ENCODE measurements at regions not wholly inside any gene's neighbourhood (a gene's known extent, or its start where the extent isn't known, plus 50 kb on each side); places are given as distances from the start of the nearest gene placed in this dataset.
A peak's percentile ranks its signal among the peaks of the same experiment; 100 is the strongest.

DNA sequence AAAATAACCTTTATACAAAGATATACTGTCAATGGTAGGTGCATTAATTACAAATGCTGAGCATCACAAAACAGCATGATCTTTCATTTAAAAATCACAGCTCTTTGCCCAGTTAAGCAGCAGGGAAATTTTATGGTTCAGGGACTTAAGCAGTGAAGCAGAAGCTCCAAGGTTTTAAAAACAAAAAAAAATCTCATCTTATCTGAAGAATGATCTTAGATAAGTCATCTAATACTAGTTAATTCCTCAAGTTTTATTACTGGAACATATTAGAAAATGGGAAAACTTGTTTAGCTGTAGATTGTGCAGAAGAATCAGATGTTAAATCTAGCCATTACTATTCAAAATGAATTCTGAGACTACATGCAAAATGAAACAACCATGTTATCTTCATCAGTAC is 289.9 kb downstream of the GASK1B start:
- H3K36me3 ChIP-seq, result no peaks in the 10 kb centered on the region
- intact Hi-C loops (cut with DNase I; ENCODE audit: low total_unique reads), result no loop called here
- H3K4me1 ChIP-seq, result peaks cover 0 to 15% (median 0%) of the 10 kb centered on the region in 4 donors
- H3K9me3 ChIP-seq, result no peaks in the 10 kb centered on the region
- no peak for DNase-seq
- no peaks in the 10 kb centered on the region for H3K27me3 ChIP-seq
- TF ChIP-seq CTCF (IDR thresholded peaks at IDR 0.05), result no peak
- no peak overlapping the region for H3K4me3 ChIP-seq
- H3K27ac ChIP-seq, result no peak overlapping the region

- no peaks in the 10 kb centered on the region for H3K9me3 ChIP-seq
- no peak overlapping the region for H3K27ac ChIP-seq
- no peak for DNase-seq
- H3K4me3 ChIP-seq, result no peak overlapping the region
- TF ChIP-seq CTCF (IDR thresholded peaks at IDR 0.05), result no peak
- H3K36me3 ChIP-seq, result no peaks in the 10 kb centered on the region
- intact Hi-C loops (cut with DNase I; ENCODE audit: low total_unique reads), result no loop called here
- no peaks in the 10 kb centered on the region for H3K27me3 ChIP-seq
- peaks cover 0 to 15% (median 0%) of the 10 kb centered on the region in 4 donors for H3K4me1 ChIP-seq
These were observed 292.1 kb downstream of the GASK1B start for GRCh38 chr4:157880761-157881160.

GRCh38 chr4:157854819-157855218 is 318.0 kb downstream of the GASK1B start:
- Histone ChIP-seq H3K9me3 (no peaks in the 10 kb centered on the region), H3K4me1 (no peaks in the 10 kb centered on the region), H3K4me3 (no peak overlapping the region), H3K27me3 (no peaks in the 10 kb centered on the region), H3K36me3 (no peaks in the 10 kb centered on the region), H3K27ac (no peak overlapping the region)
- intact Hi-C loops (cut with DNase I; ENCODE audit: low total_unique reads), result no loop called here
- TF ChIP-seq CTCF (IDR thresholded peaks at IDR 0.05), result no peak
- no peak for DNase-seq

DNA sequence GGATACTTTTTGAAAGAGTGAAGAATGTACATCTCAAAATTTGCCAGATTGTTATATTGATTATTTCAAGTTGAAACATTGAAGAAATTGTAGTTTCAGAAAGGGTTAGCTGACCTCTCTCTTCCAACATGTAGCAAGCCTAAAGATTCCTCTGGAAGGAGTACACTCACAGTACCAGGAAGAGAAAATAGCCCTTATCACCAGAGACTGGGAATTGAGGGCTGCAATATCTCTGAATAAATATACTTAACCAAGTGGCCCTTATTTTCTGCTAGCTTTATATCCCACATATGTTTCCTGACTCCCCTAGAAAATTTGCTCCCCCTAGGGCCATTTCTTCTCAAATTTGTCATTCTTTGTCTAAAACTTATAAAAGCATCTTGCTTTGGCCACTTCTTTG is 332.2 kb downstream of the GASK1B start:
- intact Hi-C loops (cut with DNase I; ENCODE audit: low total_unique reads), result no loop called here
- no peak for DNase-seq
- Histone ChIP-seq H3K36me3 (no peaks in the 10 kb centered on the region), H3K27ac (no peak overlapping the region), H3K4me3 (no peak overlapping the region), H3K9me3 (no peaks in the 10 kb centered on the region), H3K4me1 (peaks cover 0 to 26% (median 7%) of the 10 kb centered on the region in 4 donors), H3K27me3 (no peaks in the 10 kb centered on the region)
- TF ChIP-seq CTCF (IDR thresholded peaks at IDR 0.05), result no peak

- TF ChIP-seq CTCF (IDR thresholded peaks at IDR 0.05), result no peak
- Histone ChIP-seq H3K4me3 (no peak overlapping the region), H3K9me3 (no peaks in the 10 kb centered on the region), H3K4me1 (peaks cover 0 to 26% (median 7%) of the 10 kb centered on the region in 4 donors), H3K27me3 (no peaks in the 10 kb centered on the region), H3K36me3 (no peaks in the 10 kb centered on the region), H3K27ac (peak overlapping the region in 1 of 2 donors; percentile 49)
- intact Hi-C loops (cut with DNase I; ENCODE audit: low total_unique reads), result no loop called here
- DNase-seq, result no peak
These were observed 332.8 kb downstream of the GASK1B start for GRCh38 chr4:157840034-157840433.

GRCh38 chr4:157838366-157838765 is 334.5 kb downstream of the GASK1B start:
- no peak for DNase-seq
- no peak overlapping the region for H3K27ac ChIP-seq

More at GRCh38 chr4:157838366-157838765, 334.5 kb downstream of the GASK1B start:
- intact Hi-C loops (cut with DNase I; ENCODE audit: low total_unique reads), result no loop called here
- H3K36me3 ChIP-seq, result no peaks in the 10 kb centered on the region
- no peaks in the 10 kb centered on the region for H3K9me3 ChIP-seq
- no peak for TF ChIP-seq CTCF (IDR thresholded peaks at IDR 0.05)
- peaks cover 0 to 26% (median 7%) of the 10 kb centered on the region in 4 donors for H3K4me1 ChIP-seq
- H3K4me3 ChIP-seq, result no peak overlapping the region
- no peaks in the 10 kb centered on the region for H3K27me3 ChIP-seq

Data from tibial artery (tissue), 4 donors.